Caco-2 (cell line): ENCODE measurements at regions not wholly inside any gene's neighbourhood (a gene's known extent, or its start where the extent isn't known, plus 50 kb on each side); places are given as distances from the start of the nearest gene placed in this dataset.

Experiments used
- BruUV-seq: library from RNA; stranded (reverse); fragments of 400-500 nt; replicated peaks from 2 replicates; lab custom pipeline; 2021; lab: Mats Ljungman, UMichigan
- CTCF ChIA-PET: fragments of 300-600 bp; sonication (Branson Sonifier 250); formaldehyde crosslinking; loops from one replicate; lab custom pipeline; 2022; ENCODE audit warnings: antibody characterized with exemption; lab: Charles Lee
- POLR2A ChIA-PET: fragments of 300-600 bp; sonication (Branson Sonifier 250); formaldehyde crosslinking; loops from one replicate; lab custom pipeline; 2022; ENCODE audit warnings: antibody characterized with exemption; lab: Charles Lee
- DNase-seq, 2 experiments: peaks; one replicate each; pipeline versions ENCODE4 v3.0.0 to v3.0.0-alpha.2; 2020 to 2022
- H3K27me3 ChIP-seq: replicated peaks from 2 replicates; pipeline ENCODE4 v1.6.0; 2011; ENCODE audit warnings: low read length; ENCODE audit not compliant: control insufficient read depth, insufficient read depth
- H3K36me3 ChIP-seq: 2 replicates; pipeline ENCODE4 v1.5.1; 2011; ENCODE audit warnings: low read length; ENCODE audit not compliant: control insufficient read depth, insufficient read depth
- H3K4me1 ChIP-seq: fragments of 250-450 bp; sonication (Bioruptor Pico); 2 replicates; pipeline ENCODE4 v1.5.1; 2020; ENCODE audit warnings: mild to moderate bottlenecking
- H3K4me3 ChIP-seq: 2 replicates; pipeline ENCODE4 v1.5.1; 2011; ENCODE audit warnings: low read depth, mild to moderate bottlenecking, control low read depth, low read length
- H3K9me3 ChIP-seq: fragments of 250-450 bp; sonication (Bioruptor Pico); 2 replicates; pipeline ENCODE4 v1.5.1; 2020; ENCODE audit warnings: mild to moderate bottlenecking, moderate library complexity
- H3K27ac Mint-ChIP-seq: one replicate; pipeline ENCODE4 v1.8.0; 2022; ENCODE audit warnings: mixed read lengths; ENCODE audit not compliant: unreplicated experiment
- H3K27me3 Mint-ChIP-seq: one replicate; pipeline ENCODE4 v1.8.0; 2022; ENCODE audit warnings: mixed read lengths; ENCODE audit not compliant: insufficient read depth, unreplicated experiment
- H3K36me3 Mint-ChIP-seq: one replicate; pipeline ENCODE4 v1.8.0; 2022; ENCODE audit warnings: mild to moderate bottlenecking, mixed read lengths; ENCODE audit not compliant: insufficient read depth, unreplicated experiment
- H3K4me1 Mint-ChIP-seq: one replicate; pipeline ENCODE4 v1.8.0; 2022; ENCODE audit warnings: low read depth, mixed read lengths; ENCODE audit not compliant: unreplicated experiment
- H3K4me3 Mint-ChIP-seq: one replicate; pipeline ENCODE4 v1.8.0; 2022; ENCODE audit warnings: mild to moderate bottlenecking, moderate library complexity, mixed read lengths; ENCODE audit not compliant: unreplicated experiment
- H3K9me3 Mint-ChIP-seq: one replicate; pipeline ENCODE4 v1.8.0; 2022; ENCODE audit warnings: mixed read lengths; ENCODE audit not compliant: unreplicated experiment
- CTCF ChIP-seq, 2 experiments: fragments of 200-600 bp in 1 of 2; IDR thresholded peaks; 1 replicate in 1 of 2; 2 replicates in 1 of 2; pipeline versions ENCODE4 v1.5.1 to v1.8.0; 2011 to 2022; ENCODE audit warnings: antibody characterized with exemption in 1 of 2, control low read depth in 1 of 2, inconsistent platforms in 1 of 2, low read depth in 1 of 2, low read length in 1 of 2, mild to moderate bottlenecking in 1 of 2, moderate library complexity in 1 of 2; ENCODE audit not compliant: insufficient read depth in 1 of 2, severe bottlenecking in 1 of 2, unreplicated experiment in 1 of 2
- intact Hi-C: fragments of 100-400 bp; cut with micrococcal nuclease; formaldehyde crosslinking; loops from one replicate; pipeline ENCODE4 v1.10.0; 2022; ENCODE audit not compliant: unreplicated experiment

DNA sequence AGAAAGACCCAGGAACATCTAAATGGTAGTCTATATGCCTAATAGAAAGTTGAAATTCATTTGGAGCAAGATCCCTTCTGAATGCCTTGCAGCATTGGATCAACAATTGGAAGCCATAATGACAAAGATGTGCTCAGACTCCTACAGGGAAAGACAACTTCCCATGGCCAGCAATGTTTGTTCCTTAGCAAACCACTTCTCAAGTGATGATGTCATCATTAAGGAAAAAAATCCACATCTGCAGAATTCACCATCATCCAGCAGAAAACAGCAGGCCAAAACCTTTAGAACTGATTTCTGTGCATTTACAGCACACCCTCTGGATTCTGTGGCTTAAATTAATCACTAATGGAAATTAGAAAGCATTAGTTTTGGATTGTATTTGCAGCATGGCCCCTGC lies 82.4 kb upstream of the ZIC3 start:
- intact Hi-C loops = no loop called here
- DNase-seq = no peak
- Mint-ChIP-seq H3K4me3 (no peak overlapping the region), H3K4me1 (no peaks in the 10 kb centered on the region), H3K9me3 (no peaks in the 10 kb centered on the region), H3K27me3 (peaks cover 2% of the 10 kb centered on the region), H3K27ac (no peak overlapping the region), H3K36me3 (no peaks in the 10 kb centered on the region)
- Histone ChIP-seq H3K36me3 (no peaks in the 10 kb centered on the region), H3K4me3 (no peak overlapping the region), H3K9me3 (no peaks in the 10 kb centered on the region), H3K4me1 (no peaks in the 10 kb centered on the region), H3K27me3 (no peaks in the 10 kb centered on the region)
- TF ChIP-seq CTCF (IDR thresholded peaks at IDR 0.05; ENCODE audit: insufficient read depth in 1 of 2, low read depth in 1 of 2, low read length in 1 of 2, severe bottlenecking in 1 of 2, unreplicated experiment in 1 of 2) = no peak
- ChIA-PET CTCF (no interaction called here), POLR2A (no interaction called here)
- no TSS peak for BruUV-seq

DNA sequence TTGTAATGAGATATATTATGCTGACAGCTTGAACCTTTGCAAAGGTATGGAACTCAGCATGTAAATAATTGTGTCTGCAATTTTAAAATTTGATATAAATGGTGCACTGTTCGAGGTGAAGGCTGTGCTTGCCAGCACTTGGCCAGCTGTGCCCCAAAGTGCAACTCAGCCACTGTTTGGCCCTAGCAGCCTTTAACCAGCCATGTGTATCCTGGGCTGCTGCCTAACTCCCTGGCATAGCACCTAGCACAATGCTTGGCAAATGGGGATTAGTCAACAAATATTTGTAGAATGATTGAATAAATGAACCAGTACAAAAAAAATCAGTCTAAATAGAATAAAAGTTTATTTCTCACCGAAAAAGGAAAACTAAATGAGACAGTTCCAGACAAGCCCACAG lies 83.8 kb upstream of the ZIC3 start:
- H3K27me3 Mint-ChIP-seq = peaks cover 2% of the 10 kb centered on the region
- Histone ChIP-seq H3K36me3 (no peaks in the 10 kb centered on the region), H3K4me3 (no peak overlapping the region), H3K4me1 (no peaks in the 10 kb centered on the region), H3K27me3 (no peaks in the 10 kb centered on the region), H3K9me3 (no peaks in the 10 kb centered on the region)
- no peak for DNase-seq
- H3K4me3 Mint-ChIP-seq = no peak overlapping the region
- H3K4me1 Mint-ChIP-seq = no peaks in the 10 kb centered on the region
- no peak for TF ChIP-seq CTCF (IDR thresholded peaks at IDR 0.05; ENCODE audit: insufficient read depth in 1 of 2, low read depth in 1 of 2, low read length in 1 of 2, severe bottlenecking in 1 of 2, unreplicated experiment in 1 of 2)
- POLR2A ChIA-PET = no interaction called here
- intact Hi-C loops = no loop called here
- CTCF ChIA-PET = no interaction called here
- no TSS peak for BruUV-seq
- H3K27ac Mint-ChIP-seq = no peak overlapping the region
- H3K9me3 Mint-ChIP-seq = no peaks in the 10 kb centered on the region
- H3K36me3 Mint-ChIP-seq = no peaks in the 10 kb centered on the region

GRCh38 chrX:137479386-137479785 lies 86.5 kb upstream of the ZIC3 start:
- H3K27ac Mint-ChIP-seq = no peak overlapping the region
- TF ChIP-seq CTCF (IDR thresholded peaks at IDR 0.05; ENCODE audit: insufficient read depth in 1 of 2, low read depth in 1 of 2, low read length in 1 of 2, severe bottlenecking in 1 of 2, unreplicated experiment in 1 of 2) = no peak
- H3K4me3 Mint-ChIP-seq = no peak overlapping the region
- no peak overlapping the region for H3K4me3 ChIP-seq
- ChIA-PET POLR2A (no interaction called here), CTCF (no interaction called here)
- no peaks in the 10 kb centered on the region for H3K4me1 ChIP-seq
- no peaks in the 10 kb centered on the region for H3K36me3 ChIP-seq
- no TSS peak for BruUV-seq
- intact Hi-C loops = no loop called here
- H3K27me3 ChIP-seq = no peaks in the 10 kb centered on the region
- no peaks in the 10 kb centered on the region for H3K9me3 ChIP-seq
- no peak for DNase-seq
- H3K4me1 Mint-ChIP-seq = no peaks in the 10 kb centered on the region
- no peaks in the 10 kb centered on the region for H3K27me3 Mint-ChIP-seq
- no peaks in the 10 kb centered on the region for H3K36me3 Mint-ChIP-seq
- H3K9me3 Mint-ChIP-seq = no peaks in the 10 kb centered on the region
